ENCODE measurements at regions not wholly inside any gene's neighbourhood (a gene's known extent, or its start where the extent isn't known, plus 50 kb on each side); places are given as distances from the start of the nearest gene placed in this dataset.

- Histone ChIP-seq H3K36me3 (ENCODE audit: low read depth) (no peaks in the 10 kb centered on the region), H3K27ac (ENCODE audit: poor library complexity, severe bottlenecking) (no peak overlapping the region), H3K9me3 (ENCODE audit: severe bottlenecking) (no peaks in the 10 kb centered on the region), H3K4me3 (ENCODE audit: severe bottlenecking) (no peak overlapping the region), H3K4me1 (ENCODE audit: insufficient read depth, poor library complexity, severe bottlenecking) (no peaks in the 10 kb centered on the region), H3K27me3 (ENCODE audit: insufficient read depth, poor library complexity, severe bottlenecking) (peaks cover 1% of the 10 kb centered on the region)
- TF ChIP-seq, protein P1, sequence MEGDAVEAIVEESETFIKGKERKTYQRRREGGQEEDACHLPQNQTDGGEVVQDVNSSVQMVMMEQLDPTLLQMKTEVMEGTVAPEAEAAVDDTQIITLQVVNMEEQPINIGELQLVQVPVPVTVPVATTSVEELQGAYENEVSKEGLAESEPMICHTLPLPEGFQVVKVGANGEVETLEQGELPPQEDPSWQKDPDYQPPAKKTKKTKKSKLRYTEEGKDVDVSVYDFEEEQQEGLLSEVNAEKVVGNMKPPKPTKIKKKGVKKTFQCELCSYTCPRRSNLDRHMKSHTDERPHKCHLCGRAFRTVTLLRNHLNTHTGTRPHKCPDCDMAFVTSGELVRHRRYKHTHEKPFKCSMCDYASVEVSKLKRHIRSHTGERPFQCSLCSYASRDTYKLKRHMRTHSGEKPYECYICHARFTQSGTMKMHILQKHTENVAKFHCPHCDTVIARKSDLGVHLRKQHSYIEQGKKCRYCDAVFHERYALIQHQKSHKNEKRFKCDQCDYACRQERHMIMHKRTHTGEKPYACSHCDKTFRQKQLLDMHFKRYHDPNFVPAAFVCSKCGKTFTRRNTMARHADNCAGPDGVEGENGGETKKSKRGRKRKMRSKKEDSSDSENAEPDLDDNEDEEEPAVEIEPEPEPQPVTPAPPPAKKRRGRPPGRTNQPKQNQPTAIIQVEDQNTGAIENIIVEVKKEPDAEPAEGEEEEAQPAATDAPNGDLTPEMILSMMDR (IDR thresholded peaks at IDR 0.05; ENCODE audit: poor library complexity, severe bottlenecking) = no peak
- ATAC-seq (ENCODE audit: low read depth) = no peak
- DNase-seq (ENCODE audit: low spot score) = peak; percentile 44
Measured at GRCh38 chr9:89890326-89890980, 285.6 kb downstream of the GADD45G start.

DNA sequence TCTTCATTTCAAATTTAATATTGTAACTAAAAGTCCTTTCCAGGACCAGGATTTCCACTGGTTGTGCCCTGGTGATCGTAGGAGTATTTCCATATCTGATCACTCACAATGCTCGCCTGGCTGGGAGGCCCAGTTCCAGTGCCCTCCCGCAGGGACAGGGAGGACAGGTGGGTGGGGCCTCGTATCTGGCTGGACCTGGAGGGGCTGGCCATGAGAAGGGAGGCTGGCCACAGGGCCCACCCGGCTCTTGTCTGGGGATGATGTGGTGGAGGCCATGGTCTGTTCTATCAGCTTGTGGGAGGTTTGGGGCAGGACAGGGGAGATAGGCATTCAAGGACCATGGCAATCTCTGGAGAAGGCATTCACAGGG lies 286.4 kb downstream of the GADD45G start:
- Histone ChIP-seq H3K27me3 (ENCODE audit: insufficient read depth, poor library complexity, severe bottlenecking) (peaks cover 9% of the 10 kb centered on the region), H3K36me3 (ENCODE audit: low read depth) (no peaks in the 10 kb centered on the region), H3K4me1 (ENCODE audit: insufficient read depth, poor library complexity, severe bottlenecking) (no peaks in the 10 kb centered on the region), H3K27ac (ENCODE audit: poor library complexity, severe bottlenecking) (no peak overlapping the region), H3K9me3 (ENCODE audit: severe bottlenecking) (no peaks in the 10 kb centered on the region), H3K4me3 (ENCODE audit: severe bottlenecking) (no peak overlapping the region)
- DNase-seq (ENCODE audit: low spot score) (peak; percentile 37), ATAC-seq (ENCODE audit: low read depth) (no peak)
- TF ChIP-seq, protein P1 (IDR thresholded peaks at IDR 0.05; ENCODE audit: poor library complexity, severe bottlenecking) = no peak

- no peaks in the 10 kb centered on the region for H3K36me3 ChIP-seq (ENCODE audit: low read depth)
- H3K27ac ChIP-seq (ENCODE audit: poor library complexity, severe bottlenecking) = no peak overlapping the region
- no peaks in the 10 kb centered on the region for H3K9me3 ChIP-seq (ENCODE audit: severe bottlenecking)
- TF ChIP-seq, protein P1 (IDR thresholded peaks at IDR 0.05; ENCODE audit: poor library complexity, severe bottlenecking) = no peak
- DNase-seq (ENCODE audit: low spot score) = peak; percentile 29
- no peaks in the 10 kb centered on the region for H3K4me1 ChIP-seq (ENCODE audit: insufficient read depth, poor library complexity, severe bottlenecking)
- peaks cover 11% of the 10 kb centered on the region for H3K27me3 ChIP-seq (ENCODE audit: insufficient read depth, poor library complexity, severe bottlenecking)
- no peak overlapping the region for H3K4me3 ChIP-seq (ENCODE audit: severe bottlenecking)
- ATAC-seq (ENCODE audit: low read depth) = no peak
Measured at GRCh38 chr9:89891591-89892304, 286.9 kb downstream of the GADD45G start.

DNA sequence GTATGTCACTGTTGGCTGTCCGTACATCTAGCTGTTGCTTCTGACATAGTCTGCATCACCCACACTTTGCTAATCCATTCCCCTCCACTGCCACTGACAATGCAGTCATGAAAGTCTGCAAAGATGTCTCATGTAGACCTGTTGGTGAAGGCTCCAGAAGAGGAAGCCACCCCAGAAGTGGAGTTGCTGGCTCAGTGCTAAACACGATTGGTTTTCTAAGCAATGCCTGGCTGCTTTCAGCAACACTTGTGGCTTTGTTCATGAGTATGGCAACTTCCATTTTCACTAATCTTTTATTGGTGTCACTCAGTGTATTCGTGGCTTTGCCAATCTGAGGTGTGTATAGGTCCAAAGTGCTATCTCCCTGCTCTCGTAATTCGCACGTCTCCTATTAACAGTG lies 288.1 kb downstream of the GADD45G start:
- TF ChIP-seq, protein P1 (IDR thresholded peaks at IDR 0.05; ENCODE audit: poor library complexity, severe bottlenecking) = no peak
- peaks cover 11% of the 10 kb centered on the region for H3K27me3 ChIP-seq (ENCODE audit: insufficient read depth, poor library complexity, severe bottlenecking)
- no peak overlapping the region for H3K4me3 ChIP-seq (ENCODE audit: severe bottlenecking)
- H3K27ac ChIP-seq (ENCODE audit: poor library complexity, severe bottlenecking) = no peak overlapping the region
- DNase-seq (ENCODE audit: low spot score) (peak; percentile 5), ATAC-seq (ENCODE audit: low read depth) (no peak)
- no peaks in the 10 kb centered on the region for H3K36me3 ChIP-seq (ENCODE audit: low read depth)
- H3K4me1 ChIP-seq (ENCODE audit: insufficient read depth, poor library complexity, severe bottlenecking) = no peaks in the 10 kb centered on the region
- H3K9me3 ChIP-seq (ENCODE audit: severe bottlenecking) = no peaks in the 10 kb centered on the region

- Histone ChIP-seq H3K36me3 (ENCODE audit: low read depth) (no peaks in the 10 kb centered on the region), H3K4me3 (ENCODE audit: severe bottlenecking) (no peak overlapping the region), H3K27ac (ENCODE audit: poor library complexity, severe bottlenecking) (no peak overlapping the region), H3K9me3 (ENCODE audit: severe bottlenecking) (no peaks in the 10 kb centered on the region), H3K4me1 (ENCODE audit: insufficient read depth, poor library complexity, severe bottlenecking) (no peaks in the 10 kb centered on the region), H3K27me3 (ENCODE audit: insufficient read depth, poor library complexity, severe bottlenecking) (peaks cover 11% of the 10 kb centered on the region)
- no peak for DNase-seq (ENCODE audit: low spot score)
- TF ChIP-seq, protein P1 (IDR thresholded peaks at IDR 0.05; ENCODE audit: poor library complexity, severe bottlenecking) = no peak
- no peak for ATAC-seq (ENCODE audit: low read depth)
Measured at GRCh38 chr9:89893886-89894285, 289.1 kb downstream of the GADD45G start.
